H1 (cell line): ENCODE measurements at regions not wholly inside any gene's neighbourhood (a gene's known extent, or its start where the extent isn't known, plus 50 kb on each side); places are given as distances from the start of the nearest gene placed in this dataset.

Source experiments
- CTCF ChIA-PET: fragments of 300-600 bp; sonication (Branson Sonifier 250); formaldehyde crosslinking; loops from one replicate; lab custom pipeline; 2021; ENCODE audit not compliant: partially characterized antibody; lab: Charles Lee
- POLR2A ChIA-PET: fragments of 300-600 bp; sonication (Branson Sonifier 250); formaldehyde crosslinking; loops from one replicate; lab custom pipeline; 2021; ENCODE audit warnings: inconsistent platforms; ENCODE audit not compliant: partially characterized antibody; lab: Charles Lee
- DNase-seq, 2 experiments: peaks; one replicate each; pipeline versions ENCODE4 v3.0.0 to v3.0.0-alpha.2; 2010 to 2022; ENCODE audit warnings: low spot score in 2 of 2, low read depth in 1 of 2, mixed read lengths in 1 of 2
- FAIRE-seq: peaks from 2 replicates; lab custom pipeline; 2011; peaks lifted over from hg19 to GRCh38; lab: Jason Lieb, UNC
- H2AFZ ChIP-seq: 2 replicates; pipeline ENCODE4 v1.8.1; 2012; ENCODE audit warnings: low read length, inconsistent platforms
- H2AK5ac ChIP-seq: 2 replicates; pipeline ENCODE4 v1.6.1; 2013; ENCODE audit warnings: low read depth, low read length
- H2BK120ac ChIP-seq: replicated peaks from 2 replicates; pipeline ENCODE3; 2013; ENCODE audit warnings: low read depth, low read length, inconsistent platforms
- H2BK12ac ChIP-seq: 2 replicates; pipeline ENCODE4 v1.6.1; 2013; ENCODE audit warnings: low read depth, low read length
- H2BK15ac ChIP-seq: 2 replicates; pipeline ENCODE4 v1.6.1; 2013; ENCODE audit warnings: low read length
- H2BK20ac ChIP-seq: 2 replicates; pipeline ENCODE4 v1.6.1; 2013; ENCODE audit warnings: low read length
- H2BK5ac ChIP-seq: 2 replicates; pipeline ENCODE4 v1.6.1; 2013; ENCODE audit warnings: low read depth, low read length
- H3K14ac ChIP-seq: 2 replicates; pipeline ENCODE4 v1.6.1; 2013; ENCODE audit warnings: inconsistent platforms; ENCODE audit not compliant: insufficient read length
- H3K18ac ChIP-seq: 2 replicates; pipeline ENCODE4 v1.6.1; 2013; ENCODE audit warnings: low read length; ENCODE audit errors: extremely low read depth
- H3K23ac ChIP-seq: 2 replicates; pipeline ENCODE4 v1.6.1; 2013; ENCODE audit warnings: inconsistent platforms; ENCODE audit not compliant: insufficient read length
- H3K23me2 ChIP-seq: 2 replicates; pipeline ENCODE4 v1.6.1; 2013; ENCODE audit warnings: low read depth, low read length
- H3K27ac ChIP-seq: 2 replicates; pipeline ENCODE4 v1.6.1; 2011; ENCODE audit warnings: low read depth, low read length, inconsistent platforms
- H3K27me3 ChIP-seq, 4 experiments: replicated peaks in 1 of 4; 1 replicate in 1 of 4; 2 replicates in 3 of 4; pipeline versions ENCODE4 v1.6.1 to v1.8.1; 2011 to 2013; ENCODE audit warnings: low read length in 3 of 4, mild to moderate bottlenecking in 3 of 4, inconsistent platforms in 2 of 4, mixed read lengths in 2 of 4, moderate library complexity in 1 of 4; ENCODE audit not compliant: control insufficient read depth in 3 of 4, insufficient read depth in 3 of 4; ENCODE audit errors: extremely low read depth in 1 of 4
- H3K36me3 ChIP-seq, 4 experiments: 2 replicates each; pipeline versions ENCODE4 v1.6.1 to v1.8.1; 2011 to 2013; ENCODE audit warnings: mild to moderate bottlenecking in 4 of 4, low read length in 3 of 4, moderate library complexity in 2 of 4, control low read depth in 1 of 4, inconsistent platforms in 1 of 4; ENCODE audit not compliant: insufficient read depth in 4 of 4, control insufficient read depth in 2 of 4
- H3K4ac ChIP-seq: replicated peaks from 2 replicates; pipeline ENCODE3; 2013; ENCODE audit warnings: low read length, low read depth, mixed read lengths, inconsistent platforms; ENCODE audit not compliant: insufficient read length
- H3K4me1 ChIP-seq, 4 experiments: replicated peaks in 1 of 4; 1 replicate in 1 of 4; 2 replicates in 3 of 4; pipeline versions ENCODE4 v1.6.1 to v1.8.1; 2011 to 2013; ENCODE audit warnings: low read length in 3 of 4, inconsistent platforms in 2 of 4, mixed read lengths in 1 of 4; ENCODE audit not compliant: insufficient read depth in 4 of 4, control insufficient read depth in 3 of 4
- H3K4me2 ChIP-seq, 2 experiments: 2 replicates each; pipeline versions ENCODE4 v1.6.1 to v1.8.1; 2011 to 2013; ENCODE audit warnings: low read depth in 2 of 2, low read length in 2 of 2, control low read depth in 1 of 2, inconsistent platforms in 1 of 2, mild to moderate bottlenecking in 1 of 2; ENCODE audit not compliant: insufficient read depth in 1 of 2
- H3K4me3 ChIP-seq, 4 experiments: fragments of 200-600, 300-600 bp in 1 of 4; sonication (generic), shearing (Covaris generic), sonication (Bioruptor Twin) in 1 of 4; 2 replicates each; pipeline versions ENCODE4 v1.5.1 to v1.8.1; 2011 to 2016; ENCODE audit warnings: low read length in 4 of 4, low read depth in 3 of 4, control low read depth in 2 of 4, inconsistent platforms in 2 of 4, mild to moderate bottlenecking in 2 of 4, mixed read lengths in 1 of 4, moderate library complexity in 1 of 4; ENCODE audit not compliant: insufficient read depth in 2 of 4; ENCODE audit errors: extremely low read depth in 1 of 4
- H3K56ac ChIP-seq: replicated peaks from 2 replicates; pipeline ENCODE3; 2013; ENCODE audit warnings: low read depth, mild to moderate bottlenecking, mixed read lengths, low read length, inconsistent platforms; ENCODE audit not compliant: insufficient read length
- H3K79me1 ChIP-seq: 2 replicates; pipeline ENCODE4 v1.6.1; 2013; ENCODE audit warnings: low read depth, low read length, control low read depth
- H3K79me2 ChIP-seq, 2 experiments: 2 replicates each; pipeline versions ENCODE4 v1.6.1 to v1.8.1; 2012 to 2013; ENCODE audit warnings: low read length in 2 of 2, mild to moderate bottlenecking in 2 of 2, inconsistent platforms in 1 of 2; ENCODE audit not compliant: insufficient read depth in 2 of 2, control insufficient read depth in 1 of 2
- H3K9ac ChIP-seq, 4 experiments: replicated peaks in 1 of 4; 1 replicate in 1 of 4; 2 replicates in 3 of 4; pipeline versions ENCODE4 v1.6.1 to v1.8.1; 2011 to 2013; ENCODE audit warnings: low read depth in 3 of 4, low read length in 3 of 4, control low read depth in 2 of 4, mild to moderate bottlenecking in 2 of 4, moderate library complexity in 2 of 4, inconsistent platforms in 1 of 4; ENCODE audit errors: extremely low read depth in 1 of 4
- H3K9me3 ChIP-seq, 2 experiments: 2 replicates each; pipeline versions ENCODE4 v1.6.1 to v1.8.1; 2012 to 2013; ENCODE audit warnings: mild to moderate bottlenecking in 2 of 2, moderate library complexity in 2 of 2, control low read depth in 1 of 2, inconsistent platforms in 1 of 2, low read depth in 1 of 2, low read length in 1 of 2, mixed read lengths in 1 of 2; ENCODE audit not compliant: insufficient read depth in 2 of 2
- H4K20me1 ChIP-seq, 2 experiments: replicated peaks in 1 of 2; 2 replicates each; pipeline versions ENCODE3 to v1.8.1; 2011 to 2013; ENCODE audit warnings: inconsistent platforms in 2 of 2, low read length in 2 of 2, mild to moderate bottlenecking in 1 of 2; ENCODE audit not compliant: insufficient read depth in 2 of 2, control insufficient read depth in 1 of 2
- H4K5ac ChIP-seq: 2 replicates; pipeline ENCODE4 v1.6.1; 2013; ENCODE audit warnings: low read length, low read depth, mixed read lengths, inconsistent platforms; ENCODE audit not compliant: insufficient read length
- H4K8ac ChIP-seq: 2 replicates; pipeline ENCODE4 v1.8.0; 2013; ENCODE audit warnings: mild to moderate bottlenecking, moderate library complexity, low read length, inconsistent platforms; ENCODE audit not compliant: insufficient read depth; ENCODE audit errors: extremely low read depth
- H4K91ac ChIP-seq: replicated peaks from 2 replicates; pipeline ENCODE3; 2013; ENCODE audit warnings: low read length, mixed read lengths, inconsistent platforms; ENCODE audit not compliant: insufficient read length
- ATF3 ChIP-seq: IDR thresholded peaks from 2 replicates; pipeline ENCODE4 v1.6.1; 2011; ENCODE audit warnings: low read depth, mild to moderate bottlenecking, low read length; ENCODE audit not compliant: insufficient read depth
- BCL11A ChIP-seq, 2 experiments: IDR thresholded peaks; one replicate each; pipeline ENCODE4 v1.6.1; 2011; ENCODE audit warnings: low read depth in 2 of 2, low read length in 2 of 2, mild to moderate bottlenecking in 2 of 2
- CHD2 ChIP-seq: IDR thresholded peaks from 2 replicates; pipeline ENCODE4 v1.6.1; 2012; ENCODE audit warnings: low read length, improper control_type of control experiment
- EZH2 ChIP-seq: fragments of 200-600 bp; sonication (generic); IDR thresholded peaks from 2 replicates; pipeline ENCODE4 v1.7.1; 2012; ENCODE audit warnings: low read depth, mild to moderate bottlenecking, moderate library complexity, low read length, inconsistent platforms; ENCODE audit not compliant: severe bottlenecking
- GTF2F1 ChIP-seq: IDR thresholded peaks from 2 replicates; pipeline ENCODE4 v1.6.1; 2012; ENCODE audit warnings: low read depth, low read length, improper control_type of control experiment, borderline replicate concordance
- HDAC6 ChIP-seq: IDR thresholded peaks from one replicate; pipeline ENCODE4 v1.7.1; 2012; ENCODE audit warnings: low read depth, mild to moderate bottlenecking, inconsistent platforms, low read length, moderate library complexity
- KDM1A ChIP-seq: fragments of 200-600, 300-600 bp; sonication (generic); IDR thresholded peaks from 2 replicates; pipeline ENCODE4 v1.7.1; 2016; ENCODE audit warnings: mild to moderate bottlenecking, low read length, borderline replicate concordance
- MAFK ChIP-seq: IDR thresholded peaks from 2 replicates; pipeline ENCODE4 v1.6.1; 2012; ENCODE audit warnings: low read depth, mild to moderate bottlenecking, improper control_type of control experiment, low read length
- POU5F1 ChIP-seq: IDR thresholded peaks from 2 replicates; pipeline ENCODE4 v1.6.1; 2011; ENCODE audit warnings: low read depth, mild to moderate bottlenecking, low read length, moderate library complexity
- RFX5 ChIP-seq: IDR thresholded peaks from 2 replicates; pipeline ENCODE4 v1.6.1; 2011; ENCODE audit warnings: low read depth, low read length, improper control_type of control experiment, borderline replicate concordance
- SAP30 ChIP-seq: fragments of 300-600 bp; sonication (generic); IDR thresholded peaks from 2 replicates; pipeline ENCODE4 v1.7.1; 2012; ENCODE audit warnings: low read length, moderate library complexity, mild to moderate bottlenecking, inconsistent platforms; ENCODE audit not compliant: insufficient read depth, insufficient replicate concordance
- TAF1 ChIP-seq: IDR thresholded peaks from 2 replicates; pipeline ENCODE4 v1.6.1; 2011; ENCODE audit warnings: mild to moderate bottlenecking, low read depth, low read length
- TCF12 ChIP-seq: IDR thresholded peaks from 2 replicates; pipeline ENCODE4 v1.6.1; 2011; ENCODE audit warnings: low read depth, mild to moderate bottlenecking, low read length
- YY1 ChIP-seq: IDR thresholded peaks from 2 replicates; pipeline ENCODE4 v1.6.1; 2011; ENCODE audit warnings: low read depth, mild to moderate bottlenecking, low read length
- ZNF274 ChIP-seq: IDR thresholded peaks from 2 replicates; pipeline ENCODE4 v1.7.0; 2012; ENCODE audit warnings: low read length, borderline replicate concordance; ENCODE audit errors: extremely low read depth
- WGBS, 2 experiments: shearing (Covaris generic) in 1 of 2; methylation state at CpG; one replicate each; pipeline versions ENCODE4 v1.1.6 to v1.1.7; 2013 to 2015; ENCODE audit warnings: low lambda C conversion rate in 2 of 2, mixed read lengths in 2 of 2, inconsistent platforms in 1 of 2, low coverage in 1 of 2, missing lambda C conversion rate in 1 of 2; ENCODE audit not compliant: insufficient replicate concordance in 2 of 2, insufficient coverage in 1 of 2, insufficient read length in 1 of 2; ENCODE audit errors: extremely low coverage in 1 of 2, missing lambda C conversion rate in 1 of 2; 5-methylcytosine and 5-hydroxymethylcytosine counted together

- H3K23ac ChIP-seq, result no peak overlapping the region
- no peak overlapping the region for H4K8ac ChIP-seq
- DNase-seq (no peak), FAIRE-seq (no peak)
- H3K4ac ChIP-seq, result no peak overlapping the region
- no peak overlapping the region for H2AFZ ChIP-seq
- no peak overlapping the region for H3K56ac ChIP-seq
- H3K14ac ChIP-seq, result no peak overlapping the region
- no peak overlapping the region for H4K5ac ChIP-seq
- H3K4me2 ChIP-seq, result no peak overlapping the region
- ChIA-PET CTCF (no interaction called here), POLR2A (no interaction called here)
- H3K79me2 ChIP-seq, result no peaks in the 10 kb centered on the region
- H3K9ac ChIP-seq, result no peak overlapping the region
- no peak overlapping the region for H3K27ac ChIP-seq
- no peaks in the 10 kb centered on the region for H3K27me3 ChIP-seq
- no peak overlapping the region for H2BK20ac ChIP-seq
- H4K91ac ChIP-seq, result no peak overlapping the region
- no peaks in the 10 kb centered on the region for H3K23me2 ChIP-seq
- no peaks in the 10 kb centered on the region for H3K79me1 ChIP-seq
- no peak overlapping the region for H2BK15ac ChIP-seq
- H3K4me3 ChIP-seq, result no peak overlapping the region
- H3K18ac ChIP-seq, result no peak overlapping the region
- no peaks in the 10 kb centered on the region for H4K20me1 ChIP-seq
- 94% methylated on average over 2 of the region's 2 CpGs; no CpG with 5 or more reads in 1 of the 2 experiments for WGBS, 2 experiments
- no peak overlapping the region for H2BK5ac ChIP-seq
- H2BK12ac ChIP-seq, result no peak overlapping the region
- H3K36me3 ChIP-seq, result no peaks in the 10 kb centered on the region
- H3K9me3 ChIP-seq, result no peaks in the 10 kb centered on the region
- no peaks in the 10 kb centered on the region for H3K4me1 ChIP-seq
- no peak overlapping the region for H2BK120ac ChIP-seq
- H2AK5ac ChIP-seq, result no peak overlapping the region
- TF ChIP-seq GTF2F1 (no peak), SAP30 (no peak), BCL11A (IDR thresholded peaks at IDR 0.05; ENCODE audit: low read depth in 2 of 2, low read length in 2 of 2) (no peak), ATF3 (no peak), RFX5 (no peak), POU5F1 (no peak), ZNF274 (no peak), CHD2 (no peak), TAF1 (no peak), TCF12 (no peak), EZH2 (no peak), MAFK (no peak), HDAC6 (no peak), YY1 (no peak), KDM1A (no peak)
Measured at GRCh38 chr3:166461626-166462025, 624.4 kb upstream of the BCHE start.
